ENCODE measurements at regions not wholly inside any gene's neighbourhood (a gene's known extent, or its start where the extent isn't known, plus 50 kb on each side); places are given as distances from the start of the nearest gene placed in this dataset.

GRCh38 chr15:39438799-39439592 is 141.9 kb upstream of the THBS1 start:
- TF ChIP-seq CTCF (IDR thresholded peaks at IDR 0.05; ENCODE audit: low read depth, low read length, poor library complexity, severe bottlenecking) (no peak), EZH2phosphoT487 (IDR thresholded peaks at IDR 0.05; ENCODE audit: borderline replicate concordance, low read length) (no peak)
